Right lobe of liver (tissue), 6 donors: ENCODE measurements at regions not wholly inside any gene's neighbourhood (a gene's known extent, or its start where the extent isn't known, plus 50 kb on each side); places are given as distances from the start of the nearest gene placed in this dataset.

Experiments used
- ATAC-seq, 4 donors: fragments of 200-7000 bp; cut with Tn5 transposase; one replicate each; pipeline ENCODE4 v1.9.1; 2020; ENCODE audit warnings: mild to moderate bottlenecking in 4 of 4, moderate library complexity in 4 of 4
- DNase-seq, 3 donors: peaks; one replicate each; pipeline ENCODE4 v3.0.0-alpha.2; 2020
- H3K27ac ChIP-seq, 3 donors: fragments of 200-600 bp; one replicate each; pipeline ENCODE4 v1.8.0; 2022
- H3K27me3 ChIP-seq, 2 donors: fragments of 200-600 bp; one replicate each; pipeline ENCODE4 v1.8.0; 2022
- H3K36me3 ChIP-seq, 4 donors: fragments of 200-600 bp; sonication (generic) in 1 of 4; one replicate each; pipeline versions ENCODE4 v1.5.1 to v1.8.0; 2017 to 2022; ENCODE audit warnings: control low read depth in 1 of 4
- H3K4me1 ChIP-seq, 4 donors: fragments of 200-600 bp; sonication (generic) in 1 of 4; one replicate each; pipeline versions ENCODE4 v1.5.1 to v1.8.0; 2017 to 2022; ENCODE audit warnings: control low read depth in 1 of 4
- H3K4me3 ChIP-seq, 3 donors: fragments of 200-600 bp; one replicate each; pipeline ENCODE4 v1.8.0; 2022
- H3K9me3 ChIP-seq, 4 donors: fragments of 200-600 bp; sonication (generic) in 1 of 4; one replicate each; pipeline versions ENCODE4 v1.5.1 to v1.8.0; 2017 to 2022; ENCODE audit warnings: control low read depth in 1 of 4
- POLR2A ChIP-seq: fragments of 450-650 bp; IDR thresholded peaks from one replicate; pipeline ENCODE4 v1.6.1; 2017; ENCODE audit warnings: antibody characterized with exemption, mild to moderate bottlenecking
- WGBS: methylation state at CpG from one replicate; pipeline ENCODE4 v1.1.6; 2018; ENCODE audit warnings: low coverage, low lambda C conversion rate; ENCODE audit not compliant: insufficient coverage; ENCODE audit errors: missing lambda C conversion rate; 5-methylcytosine and 5-hydroxymethylcytosine counted together
- intact Hi-C, 2 donors: fragments of 100-400 bp; cut with DNase I; formaldehyde crosslinking; loops; one replicate each; pipeline versions ENCODE4 v1.11.2 to v1.14.1; 2022
- TF ChIP-seq, protein P1 (sequence below), 4 donors: fragments of 200-600 bp in 3 of 4; fragments of 450-650 bp in 1 of 4; IDR thresholded peaks; one replicate each; pipeline versions ENCODE4 v1.5.1 to v1.8.0; 2016 to 2022; ENCODE audit warnings: antibody characterized with exemption in 4 of 4, mild to moderate bottlenecking in 2 of 4
- donor health status: DM: no; HTN: yes; CAD: no.
- donor health status: DM: no; HTN: no; CAD: no.
- donor health status: DM: no; HTN: no; CAD: no.
- donor health status: DM: no; HTN: yes; CAD: no.
- donor health status: DM: no; HTN: yes; CAD: no.

DNA sequence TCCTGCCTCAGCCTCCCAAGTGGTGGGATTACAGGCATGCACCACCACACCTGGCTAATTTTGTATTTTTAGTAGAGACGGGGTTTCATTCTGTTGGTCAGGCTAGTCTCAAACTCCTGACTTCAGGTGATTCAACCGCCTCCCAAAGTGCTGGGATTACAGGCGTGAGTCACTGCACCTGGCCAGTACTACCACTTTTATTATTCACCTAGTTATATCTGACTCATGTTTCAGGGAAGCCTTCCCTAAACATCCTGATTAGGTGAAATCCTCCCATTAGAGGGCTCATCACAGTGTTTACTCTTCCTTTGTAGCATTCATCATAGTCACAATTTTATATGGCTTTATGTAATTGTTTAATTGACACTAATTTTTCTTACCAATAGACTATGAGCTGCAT lies 295.3 kb upstream of the SOX5 start:
- Histone ChIP-seq H3K36me3 (no peaks in the 10 kb centered on the region), H3K27me3 (no peaks in the 10 kb centered on the region), H3K4me1 (no peaks in the 10 kb centered on the region), H3K9me3 (no peaks in the 10 kb centered on the region), H3K27ac (no peak overlapping the region), H3K4me3 (no peak overlapping the region)
- 79% methylated on average over 3 of the region's 3 CpGs for WGBS
- intact Hi-C loops, result no loop called here
- DNase-seq (no peak), ATAC-seq (peak in 1 of 4 donors; percentile 28)
- TF ChIP-seq POLR2A, result no peak
- TF ChIP-seq, protein P1, sequence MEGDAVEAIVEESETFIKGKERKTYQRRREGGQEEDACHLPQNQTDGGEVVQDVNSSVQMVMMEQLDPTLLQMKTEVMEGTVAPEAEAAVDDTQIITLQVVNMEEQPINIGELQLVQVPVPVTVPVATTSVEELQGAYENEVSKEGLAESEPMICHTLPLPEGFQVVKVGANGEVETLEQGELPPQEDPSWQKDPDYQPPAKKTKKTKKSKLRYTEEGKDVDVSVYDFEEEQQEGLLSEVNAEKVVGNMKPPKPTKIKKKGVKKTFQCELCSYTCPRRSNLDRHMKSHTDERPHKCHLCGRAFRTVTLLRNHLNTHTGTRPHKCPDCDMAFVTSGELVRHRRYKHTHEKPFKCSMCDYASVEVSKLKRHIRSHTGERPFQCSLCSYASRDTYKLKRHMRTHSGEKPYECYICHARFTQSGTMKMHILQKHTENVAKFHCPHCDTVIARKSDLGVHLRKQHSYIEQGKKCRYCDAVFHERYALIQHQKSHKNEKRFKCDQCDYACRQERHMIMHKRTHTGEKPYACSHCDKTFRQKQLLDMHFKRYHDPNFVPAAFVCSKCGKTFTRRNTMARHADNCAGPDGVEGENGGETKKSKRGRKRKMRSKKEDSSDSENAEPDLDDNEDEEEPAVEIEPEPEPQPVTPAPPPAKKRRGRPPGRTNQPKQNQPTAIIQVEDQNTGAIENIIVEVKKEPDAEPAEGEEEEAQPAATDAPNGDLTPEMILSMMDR (IDR thresholded peaks at IDR 0.05), result no peak

DNA sequence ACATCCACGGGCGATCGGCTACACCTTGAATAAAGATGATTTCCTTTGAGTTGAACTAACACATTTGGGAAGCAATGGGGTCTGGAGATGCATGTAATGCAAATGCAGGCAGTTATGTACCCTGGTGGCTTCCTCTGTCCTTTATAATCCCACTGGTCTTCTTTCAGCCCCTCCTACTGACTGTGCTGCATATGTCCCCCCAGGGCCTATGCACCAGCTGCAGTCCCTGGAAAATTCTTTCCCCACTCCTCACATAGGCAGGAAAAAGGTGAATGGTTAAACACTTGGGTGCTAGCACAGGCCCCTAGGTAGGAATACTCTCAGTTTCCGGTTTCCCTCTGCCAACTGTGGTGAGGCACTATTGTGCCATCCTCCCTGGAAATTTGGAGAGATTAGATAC lies 294.8 kb upstream of the SOX5 start:
- Histone ChIP-seq H3K27me3 (no peaks in the 10 kb centered on the region), H3K4me1 (no peaks in the 10 kb centered on the region), H3K4me3 (no peak overlapping the region), H3K36me3 (no peaks in the 10 kb centered on the region), H3K9me3 (no peaks in the 10 kb centered on the region), H3K27ac (no peak overlapping the region)
- 78% methylated on average over 4 of the region's 4 CpGs for WGBS
- ATAC-seq (no peak), DNase-seq (no peak)
- intact Hi-C loops, result no loop called here
- no peak for TF ChIP-seq POLR2A
- TF ChIP-seq, protein P1 (IDR thresholded peaks at IDR 0.05), result no peak

DNA sequence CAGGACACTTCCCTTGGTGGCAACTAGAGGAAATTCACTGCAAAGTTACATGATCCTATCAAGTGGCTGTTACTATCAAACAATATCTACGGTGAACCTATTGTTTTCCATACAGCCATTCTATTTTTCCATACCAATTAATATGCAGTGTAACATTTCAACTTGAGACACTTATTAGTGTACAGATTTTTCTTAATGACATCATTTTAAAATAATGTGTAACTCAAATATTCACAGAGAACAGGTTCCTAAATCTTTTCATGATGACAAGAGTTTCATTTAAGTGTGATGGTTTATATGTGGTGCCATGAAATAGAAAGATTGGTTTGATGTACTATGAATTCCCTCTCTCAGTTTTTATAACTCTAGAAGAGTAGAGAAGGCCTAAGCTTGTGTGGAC lies 291.2 kb upstream of the SOX5 start:
- TF ChIP-seq POLR2A, result no peak
- TF ChIP-seq, protein P1 (IDR thresholded peaks at IDR 0.05), result no peak
- no peak for DNase-seq
- Histone ChIP-seq H3K36me3 (no peaks in the 10 kb centered on the region), H3K4me1 (no peaks in the 10 kb centered on the region), H3K27ac (no peak overlapping the region), H3K9me3 (no peaks in the 10 kb centered on the region), H3K27me3 (no peaks in the 10 kb centered on the region), H3K4me3 (no peak overlapping the region)
- no peak for ATAC-seq
- intact Hi-C loops, result no loop called here
- 86% methylated on average over 1 of the region's 1 CpG for WGBS

DNA sequence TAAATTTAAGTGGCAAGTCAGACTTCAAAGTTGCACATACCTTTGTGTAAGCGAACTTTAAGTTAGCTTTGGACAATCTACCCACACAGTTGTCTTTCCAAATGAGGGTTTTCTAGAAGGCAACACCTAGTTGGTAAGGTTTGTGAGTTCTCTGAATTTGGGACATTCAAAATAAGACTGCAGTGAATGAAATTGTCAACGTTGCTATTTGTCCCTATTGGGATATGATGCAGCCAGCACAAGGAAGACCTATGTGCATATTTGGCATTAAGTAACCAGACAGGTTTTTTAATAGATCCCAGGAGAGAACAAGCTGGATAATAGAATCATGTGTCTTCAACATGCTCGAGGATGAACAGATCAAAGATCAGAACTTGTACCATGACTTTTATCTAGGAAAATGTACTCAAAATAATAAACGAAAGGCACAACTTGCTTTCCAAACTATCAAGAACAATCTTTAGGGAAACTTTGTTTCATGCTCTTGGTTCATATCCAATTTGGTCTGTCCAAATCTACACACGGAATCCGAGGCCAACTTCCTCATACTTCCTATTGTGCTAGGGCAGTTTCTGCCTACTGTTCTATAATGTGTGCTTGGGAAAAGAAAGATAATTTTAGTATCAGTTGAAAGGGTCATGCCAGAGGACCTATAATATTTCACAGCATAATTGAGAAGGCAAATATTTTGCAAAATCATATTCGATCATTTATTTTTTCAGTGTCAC lies 284.2 kb upstream of the SOX5 start:
- DNase-seq (no peak), ATAC-seq (peak in 1 of 4 donors; percentile 50)
- H3K27ac ChIP-seq, result no peak overlapping the region
- H3K4me1 ChIP-seq, result no peaks in the 10 kb centered on the region
- no peaks in the 10 kb centered on the region for H3K36me3 ChIP-seq
- no peaks in the 10 kb centered on the region for H3K9me3 ChIP-seq
- no peaks in the 10 kb centered on the region for H3K27me3 ChIP-seq
- intact Hi-C loops, result no loop called here
- TF ChIP-seq, protein P1 (IDR thresholded peaks at IDR 0.05), result no peak
- no peak for TF ChIP-seq POLR2A
- no peak overlapping the region for H3K4me3 ChIP-seq
- WGBS, result 38% methylated on average over 7 of the region's 7 CpGs

DNA sequence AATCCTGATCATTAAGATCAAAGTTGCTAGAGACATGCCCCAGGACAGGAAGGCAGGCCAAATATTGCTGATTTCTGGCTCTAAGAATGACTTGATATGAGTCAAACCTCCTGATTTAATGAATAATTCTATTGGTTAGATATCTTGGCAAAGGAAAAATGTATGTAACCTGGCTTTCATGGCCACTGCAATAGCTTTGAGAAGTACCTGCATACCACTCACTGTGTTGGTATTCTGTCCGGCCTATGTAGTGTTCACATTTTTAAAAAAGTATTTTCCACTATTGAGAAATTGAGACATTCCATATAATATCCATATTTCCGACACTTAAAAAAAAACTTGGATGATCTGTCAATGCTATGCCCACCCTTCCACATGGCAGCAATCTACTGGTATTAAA lies 283.1 kb upstream of the SOX5 start:
- no peak for TF ChIP-seq POLR2A
- TF ChIP-seq, protein P1 (IDR thresholded peaks at IDR 0.05), result no peak
- Histone ChIP-seq H3K27me3 (no peaks in the 10 kb centered on the region), H3K9me3 (no peaks in the 10 kb centered on the region), H3K36me3 (no peaks in the 10 kb centered on the region), H3K4me3 (no peak overlapping the region), H3K27ac (no peak overlapping the region), H3K4me1 (no peaks in the 10 kb centered on the region)
- ATAC-seq (no peak), DNase-seq (no peak)
- intact Hi-C loops, result no loop called here
- WGBS, result 91% methylated on average over 2 of the region's 2 CpGs
